GM23338 (cell line): ENCODE measurements at regions not wholly inside any gene's neighbourhood (a gene's known extent, or its start where the extent isn't known, plus 50 kb on each side); places are given as distances from the start of the nearest gene placed in this dataset.
"Not testable (repeated sequence)": the region's sequence is repeated elsewhere in the genome, so short reads cannot be mapped to it uniquely, and the experiment has no call there.

Experiments
- ATAC-seq: fragments of 200-7000 bp; cut with Tn5 transposase; 3 replicates; pipeline ENCODE4 v1.9.1; 2020
- DNase-seq: peaks from one replicate; pipeline ENCODE4 v3.0.0-alpha.2; 2015; ENCODE audit warnings: low spot score
- H2AFZ ChIP-seq: fragments of 200-600 bp; sonication (generic); 2 replicates; pipeline ENCODE4 v1.8.0; 2016; ENCODE audit warnings: antibody characterized with exemption, mild to moderate bottlenecking, moderate library complexity
- H3F3A ChIP-seq: fragments of 200-600 bp; sonication (generic); replicated peaks from 2 replicates; pipeline ENCODE4 v1.8.0; 2017; ENCODE audit warnings: antibody characterized with exemption, mixed run types, low read depth
- H3K27ac ChIP-seq: fragments of 200-600 bp; sonication (generic); 2 replicates; pipeline ENCODE4 v1.6.1; 2016; ENCODE audit warnings: low read depth
- H3K27me3 ChIP-seq: fragments of 200-600 bp; sonication (generic); 2 replicates; pipeline ENCODE4 v1.8.0; 2016; ENCODE audit warnings: mild to moderate bottlenecking, mixed run types, moderate library complexity; ENCODE audit not compliant: insufficient read depth
- H3K36me3 ChIP-seq: fragments of 200-600 bp; sonication (generic); 2 replicates; pipeline ENCODE4 v1.8.0; 2016; ENCODE audit warnings: mild to moderate bottlenecking; ENCODE audit not compliant: insufficient read depth
- H3K4me1 ChIP-seq: fragments of 200-600 bp; sonication (generic); 2 replicates; pipeline ENCODE4 v1.8.0; 2016; ENCODE audit warnings: mild to moderate bottlenecking, moderate library complexity; ENCODE audit not compliant: insufficient read depth
- H3K4me2 ChIP-seq: fragments of 200-600 bp; sonication (generic); 2 replicates; pipeline ENCODE4 v1.7.1; 2017; ENCODE audit warnings: mixed run types
- H3K4me3 ChIP-seq: fragments of 200-600 bp; sonication (generic); 2 replicates; pipeline ENCODE4 v1.6.1; 2016; ENCODE audit warnings: mixed run types
- H3K79me2 ChIP-seq: fragments of 200-600 bp; sonication (generic); replicated peaks from 2 replicates; pipeline ENCODE4 v1.8.0; 2017; ENCODE audit warnings: mild to moderate bottlenecking; ENCODE audit not compliant: insufficient read depth
- H3K9me2 ChIP-seq: fragments of 200-600 bp; sonication (generic); 2 replicates; pipeline ENCODE4 v1.8.0; 2017; ENCODE audit not compliant: insufficient read depth
- H4K20me1 ChIP-seq: fragments of 200-600 bp; sonication (generic); replicated peaks from 2 replicates; pipeline ENCODE4 v1.8.0; 2017; ENCODE audit warnings: mild to moderate bottlenecking; ENCODE audit not compliant: insufficient read depth
- H3K27ac Mint-ChIP-seq: 2 replicates; pipeline ENCODE4 v1.8.0; 2020; ENCODE audit warnings: inconsistent platforms, mild to moderate bottlenecking, moderate library complexity, mixed read lengths
- H3K27me3 Mint-ChIP-seq: 3 replicates; pipeline ENCODE4 v1.8.0; 2022; ENCODE audit warnings: low read depth, mild to moderate bottlenecking, moderate library complexity, mixed read lengths, inconsistent platforms; ENCODE audit not compliant: insufficient read depth, poor library complexity
- H3K36me3 Mint-ChIP-seq: 3 replicates; pipeline ENCODE4 v1.8.0; 2021; ENCODE audit warnings: low read depth, mild to moderate bottlenecking, inconsistent platforms, moderate library complexity, mixed read lengths
- H3K4me1 Mint-ChIP-seq: 3 replicates; pipeline ENCODE4 v1.8.0; 2020; ENCODE audit warnings: mild to moderate bottlenecking, inconsistent platforms, mixed read lengths
- H3K4me3 Mint-ChIP-seq: 3 replicates; pipeline ENCODE4 v1.8.0; 2021; ENCODE audit warnings: moderate library complexity, mild to moderate bottlenecking, inconsistent platforms, mixed read lengths
- H3K9me3 Mint-ChIP-seq: 3 replicates; pipeline ENCODE4 v1.8.0; 2020; ENCODE audit warnings: moderate library complexity, mild to moderate bottlenecking, inconsistent platforms, mixed read lengths
- NANOG ChIP-seq: IDR thresholded peaks from 2 replicates; pipeline ENCODE4 v1.6.1; 2016; ENCODE audit warnings: antibody characterized with exemption, borderline replicate concordance
- POLR2AphosphoS5 ChIP-seq: IDR thresholded peaks from 2 replicates; pipeline ENCODE4 v1.6.1; 2016; ENCODE audit warnings: antibody characterized with exemption, low read depth
- ZNF114 ChIP-seq: fragments of 250-450 bp; sonication (Bioruptor Pico); IDR thresholded peaks from 2 replicates; pipeline ENCODE4 v1.5.0; 2020; ENCODE audit warnings: mild to moderate bottlenecking, moderate library complexity
- ZNF331 ChIP-seq: fragments of 250-450 bp; sonication (Bioruptor Pico); IDR thresholded peaks from 2 replicates; pipeline ENCODE4 v1.5.0; 2020; ENCODE audit warnings: low read depth, mild to moderate bottlenecking, moderate library complexity
- TF ChIP-seq, protein P1 (sequence below): fragments of 250-450 bp; sonication (Bioruptor Pico); IDR thresholded peaks from 2 replicates; pipeline ENCODE4 v1.5.0; 2020; ENCODE audit warnings: mild to moderate bottlenecking, moderate library complexity

DNA sequence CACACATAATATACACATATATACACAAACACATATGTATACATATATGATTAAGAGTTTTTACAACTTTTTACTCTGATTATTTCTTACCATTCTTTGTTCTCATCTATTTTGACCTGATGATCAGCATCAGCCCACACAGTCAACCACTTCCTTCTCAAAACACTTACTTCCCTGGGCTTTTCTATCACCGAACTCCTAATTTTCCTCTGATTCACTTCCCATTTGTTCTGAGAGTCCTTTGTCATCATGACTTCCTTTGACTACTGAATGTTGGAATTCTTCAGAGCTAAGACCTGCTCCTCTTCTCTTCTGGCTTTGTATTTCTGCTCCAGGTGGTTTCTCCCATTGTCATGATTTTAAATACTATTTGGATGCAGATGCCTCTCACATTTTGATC, 209.5 kb upstream of the AFF2 start (continued):
- TF ChIP-seq, protein P1, sequence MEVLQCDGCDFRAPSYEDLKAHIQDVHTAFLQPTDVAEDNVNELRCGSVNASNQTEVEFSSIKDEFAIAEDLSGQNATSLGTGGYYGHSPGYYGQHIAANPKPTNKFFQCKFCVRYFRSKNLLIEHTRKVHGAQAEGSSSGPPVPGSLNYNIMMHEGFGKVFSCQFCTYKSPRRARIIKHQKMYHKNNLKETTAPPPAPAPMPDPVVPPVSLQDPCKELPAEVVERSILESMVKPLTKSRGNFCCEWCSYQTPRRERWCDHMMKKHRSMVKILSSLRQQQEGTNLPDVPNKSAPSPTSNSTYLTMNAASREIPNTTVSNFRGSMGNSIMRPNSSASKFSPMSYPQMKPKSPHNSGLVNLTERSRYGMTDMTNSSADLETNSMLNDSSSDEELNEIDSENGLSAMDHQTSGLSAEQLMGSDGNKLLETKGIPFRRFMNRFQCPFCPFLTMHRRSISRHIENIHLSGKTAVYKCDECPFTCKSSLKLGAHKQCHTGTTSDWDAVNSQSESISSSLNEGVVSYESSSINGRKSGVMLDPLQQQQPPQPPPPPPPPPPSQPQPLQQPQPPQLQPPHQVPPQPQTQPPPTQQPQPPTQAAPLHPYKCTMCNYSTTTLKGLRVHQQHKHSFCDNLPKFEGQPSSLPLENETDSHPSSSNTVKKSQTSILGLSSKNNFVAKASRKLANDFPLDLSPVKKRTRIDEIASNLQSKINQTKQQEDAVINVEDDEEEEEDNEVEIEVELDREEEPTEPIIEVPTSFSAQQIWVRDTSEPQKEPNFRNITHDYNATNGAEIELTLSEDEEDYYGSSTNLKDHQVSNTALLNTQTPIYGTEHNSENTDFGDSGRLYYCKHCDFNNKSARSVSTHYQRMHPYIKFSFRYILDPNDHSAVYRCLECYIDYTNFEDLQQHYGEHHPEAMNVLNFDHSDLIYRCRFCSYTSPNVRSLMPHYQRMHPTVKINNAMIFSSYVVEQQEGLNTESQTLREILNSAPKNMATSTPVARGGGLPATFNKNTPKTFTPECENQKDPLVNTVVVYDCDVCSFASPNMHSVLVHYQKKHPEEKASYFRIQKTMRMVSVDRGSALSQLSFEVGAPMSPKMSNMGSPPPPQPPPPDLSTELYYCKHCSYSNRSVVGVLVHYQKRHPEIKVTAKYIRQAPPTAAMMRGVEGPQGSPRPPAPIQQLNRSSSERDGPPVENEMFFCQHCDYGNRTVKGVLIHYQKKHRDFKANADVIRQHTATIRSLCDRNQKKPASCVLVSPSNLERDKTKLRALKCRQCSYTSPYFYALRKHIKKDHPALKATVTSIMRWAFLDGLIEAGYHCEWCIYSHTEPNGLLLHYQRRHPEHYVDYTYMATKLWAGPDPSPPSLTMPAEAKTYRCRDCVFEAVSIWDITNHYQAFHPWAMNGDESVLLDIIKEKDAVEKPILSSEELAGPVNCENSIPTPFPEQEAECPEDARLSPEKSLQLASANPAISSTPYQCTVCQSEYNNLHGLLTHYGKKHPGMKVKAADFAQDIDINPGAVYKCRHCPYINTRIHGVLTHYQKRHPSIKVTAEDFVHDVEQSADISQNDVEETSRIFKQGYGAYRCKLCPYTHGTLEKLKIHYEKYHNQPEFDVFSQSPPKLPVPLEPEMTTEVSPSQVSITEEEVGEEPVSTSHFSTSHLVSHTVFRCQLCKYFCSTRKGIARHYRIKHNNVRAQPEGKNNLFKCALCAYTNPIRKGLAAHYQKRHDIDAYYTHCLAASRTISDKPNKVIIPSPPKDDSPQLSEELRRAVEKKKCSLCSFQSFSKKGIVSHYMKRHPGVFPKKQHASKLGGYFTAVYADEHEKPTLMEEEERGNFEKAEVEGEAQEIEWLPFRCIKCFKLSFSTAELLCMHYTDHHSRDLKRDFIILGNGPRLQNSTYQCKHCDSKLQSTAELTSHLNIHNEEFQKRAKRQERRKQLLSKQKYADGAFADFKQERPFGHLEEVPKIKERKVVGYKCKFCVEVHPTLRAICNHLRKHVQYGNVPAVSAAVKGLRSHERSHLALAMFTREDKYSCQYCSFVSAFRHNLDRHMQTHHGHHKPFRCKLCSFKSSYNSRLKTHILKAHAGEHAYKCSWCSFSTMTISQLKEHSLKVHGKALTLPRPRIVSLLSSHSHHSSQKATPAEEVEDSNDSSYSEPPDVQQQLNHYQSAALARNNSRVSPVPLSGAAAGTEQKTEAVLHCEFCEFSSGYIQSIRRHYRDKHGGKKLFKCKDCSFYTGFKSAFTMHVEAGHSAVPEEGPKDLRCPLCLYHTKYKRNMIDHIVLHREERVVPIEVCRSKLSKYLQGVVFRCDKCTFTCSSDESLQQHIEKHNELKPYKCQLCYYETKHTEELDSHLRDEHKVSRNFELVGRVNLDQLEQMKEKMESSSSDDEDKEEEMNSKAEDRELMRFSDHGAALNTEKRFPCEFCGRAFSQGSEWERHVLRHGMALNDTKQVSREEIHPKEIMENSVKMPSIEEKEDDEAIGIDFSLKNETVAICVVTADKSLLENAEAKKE (CRISPR knock-in tag), result no peak

DNA sequence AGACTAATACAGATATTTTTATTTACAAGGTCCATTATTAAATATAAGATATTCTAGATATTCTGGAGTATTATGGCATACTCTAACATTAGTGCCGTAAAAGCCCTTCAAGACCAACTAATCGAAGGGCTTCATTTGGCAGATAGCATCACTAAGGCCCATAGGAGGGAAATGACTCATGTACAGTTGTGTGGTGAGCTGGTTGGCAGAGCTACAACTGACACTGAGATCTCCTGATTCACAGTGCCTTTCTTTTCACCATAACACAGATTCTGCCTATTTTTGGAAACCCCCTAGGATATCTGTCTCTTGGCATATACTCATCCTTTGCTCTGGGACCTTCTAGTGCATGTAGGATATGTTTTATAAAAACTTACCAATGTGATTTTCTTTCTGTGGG, 201.7 kb upstream of the AFF2 start:
- ATAC-seq (no peak), DNase-seq (no peak)
- Mint-ChIP-seq H3K36me3 (peaks cover 5% of the 10 kb centered on the region; the same call in 1 of the 3 replicates), H3K27me3 (peaks cover 1% of the 10 kb centered on the region), H3K4me3 (no peak overlapping the region), H3K4me1 (no peaks in the 10 kb centered on the region), H3K27ac (no peak overlapping the region), H3K9me3 (peaks cover 14% of the 10 kb centered on the region)
- TF ChIP-seq ZNF114 (CRISPR knock-in tag) (no peak), POLR2AphosphoS5 (no peak), ZNF331 (CRISPR knock-in tag) (no peak), NANOG (no peak)
- TF ChIP-seq, protein P1 (CRISPR knock-in tag), result no peak
- H3K9me2 ChIP-seq, result no peaks in the 10 kb centered on the region
- H2AFZ ChIP-seq, result no peak overlapping the region
- H3K4me2 ChIP-seq, result no peak overlapping the region
- H3K4me3 ChIP-seq, result no peak overlapping the region
- H3K27me3 ChIP-seq, result no peaks in the 10 kb centered on the region
- no peak overlapping the region for H3K27ac ChIP-seq
- H3K36me3 ChIP-seq, result no peaks in the 10 kb centered on the region
- H3F3A ChIP-seq, result no peaks in the 10 kb centered on the region
- no peaks in the 10 kb centered on the region for H3K4me1 ChIP-seq
- no peaks in the 10 kb centered on the region for H3K79me2 ChIP-seq
- no peaks in the 10 kb centered on the region for H4K20me1 ChIP-seq

DNA sequence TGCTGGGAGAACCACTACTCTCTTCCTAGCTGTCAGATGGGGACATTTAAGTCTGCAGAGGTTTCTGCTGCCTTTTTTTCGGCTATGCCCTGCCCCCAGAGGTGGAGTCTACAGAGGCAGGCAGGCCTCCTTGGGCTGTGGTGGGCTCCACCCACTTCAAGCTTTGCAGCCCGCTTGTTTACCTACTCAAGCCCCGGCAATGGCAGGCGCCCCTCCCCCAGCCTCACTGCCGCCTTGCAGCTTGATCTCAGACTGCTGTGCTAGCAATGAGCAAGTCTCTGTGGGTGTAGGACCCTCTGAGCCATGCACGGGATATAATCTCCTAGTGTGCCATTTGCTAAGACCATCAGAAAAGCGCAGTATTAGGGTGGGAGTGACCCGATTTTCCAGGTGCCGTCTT, 195.2 kb upstream of the AFF2 start:
- not testable (repeated sequence) for H4K20me1 ChIP-seq, H3K9me2 ChIP-seq, H3K4me3 Mint-ChIP-seq, H3K27me3 ChIP-seq, H3K79me2 ChIP-seq, ATAC-seq, H3K4me2 ChIP-seq, H3K4me1 ChIP-seq, H3F3A ChIP-seq, H3K27ac ChIP-seq, H3K4me3 ChIP-seq, H3K36me3 Mint-ChIP-seq, H3K27ac Mint-ChIP-seq, H3K27me3 Mint-ChIP-seq, H2AFZ ChIP-seq, DNase-seq, H3K9me3 Mint-ChIP-seq, H3K36me3 ChIP-seq, H3K4me1 Mint-ChIP-seq
